ENCODE measurements at regions not wholly inside any gene's neighbourhood (a gene's known extent, or its start where the extent isn't known, plus 50 kb on each side); places are given as distances from the start of the nearest gene placed in this dataset.

DNA sequence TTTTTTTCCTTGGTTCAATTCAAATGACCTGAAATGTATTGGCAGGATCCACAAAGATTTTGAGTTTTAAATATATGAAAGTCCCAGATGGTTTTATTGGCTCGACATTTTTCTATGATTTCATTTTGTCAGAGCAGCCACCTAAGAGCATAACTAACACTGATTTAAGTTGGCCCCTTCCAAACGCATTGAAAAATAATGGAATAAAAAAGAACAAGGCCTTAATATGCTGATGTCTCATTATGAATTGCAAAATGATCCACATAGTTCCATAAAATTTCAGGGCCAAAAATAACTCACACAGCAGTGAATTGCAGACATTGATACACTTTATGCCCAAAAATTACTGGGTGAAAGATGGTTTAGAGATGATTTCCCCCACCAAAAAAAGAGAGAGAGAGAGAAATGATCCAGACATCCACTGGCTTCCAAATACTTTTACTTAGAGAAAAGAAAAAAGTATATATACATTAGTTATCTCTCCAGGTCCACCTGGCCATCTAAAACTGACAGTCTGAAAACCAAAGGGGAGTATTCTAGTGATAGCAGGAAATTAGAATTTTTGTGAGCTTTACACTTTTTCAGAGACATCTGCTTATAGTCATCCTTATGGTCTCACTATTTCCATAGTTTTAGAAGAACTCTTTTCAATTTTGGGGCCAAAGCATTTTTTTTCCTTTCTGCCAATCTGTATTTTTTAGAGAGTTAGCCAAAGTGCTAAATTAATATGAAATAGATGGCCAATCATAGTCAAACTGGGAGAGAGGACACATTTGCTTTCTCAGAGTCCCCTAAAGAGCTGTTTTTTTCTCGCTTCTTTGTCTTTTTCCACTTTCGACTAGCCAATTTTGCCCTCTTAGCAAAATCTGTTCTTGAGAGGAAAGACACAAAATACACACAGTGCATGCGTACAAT is 213.5 kb upstream of the RND3 start:
- no peak overlapping the region for H3K4me3 ChIP-seq (replicated peaks; ENCODE audit: insufficient read depth, low read length)
- DNase-seq (ENCODE audit: low read depth in 1 of 2, low spot score in 1 of 2) = no peak
- TF ChIP-seq REST (IDR thresholded peaks at IDR 0.05; ENCODE audit: insufficient replicate concordance, low read depth) (no peak), SPI1 (IDR thresholded peaks at IDR 0.05; ENCODE audit: borderline replicate concordance, low read depth) (no peak), CTCF (IDR thresholded peaks at IDR 0.05; ENCODE audit: insufficient read depth, low read length) (no peak), GABPA (IDR thresholded peaks at IDR 0.05; ENCODE audit: low read depth) (no peak), POLR2AphosphoS5 (IDR thresholded peaks at IDR 0.05; ENCODE audit: low read depth) (no peak)
- H3K27me3 ChIP-seq (ENCODE audit: insufficient read depth, poor library complexity, severe bottlenecking) = no peaks in the 10 kb centered on the region
- H3K27ac ChIP-seq (replicated peaks) = no peak overlapping the region

DNA sequence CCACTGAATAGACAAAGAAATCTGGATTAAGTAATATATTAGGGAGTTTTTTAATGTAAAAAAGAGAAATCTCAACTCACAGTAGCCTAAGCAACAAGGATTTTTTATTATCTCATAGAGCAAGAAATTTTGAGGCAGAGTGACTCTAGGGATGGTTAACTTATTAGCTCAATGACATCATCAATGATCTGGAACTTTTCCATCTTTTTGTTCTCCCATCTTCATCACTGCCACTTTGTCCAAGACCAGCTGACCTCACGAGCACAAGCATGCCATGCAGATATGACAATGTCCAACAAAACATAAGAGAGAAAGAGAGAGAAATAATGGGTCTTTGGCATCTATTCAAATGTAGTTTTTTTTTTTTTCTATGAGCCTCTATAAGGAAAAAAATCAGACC is 211.8 kb upstream of the RND3 start:
- H3K27ac ChIP-seq (replicated peaks) = no peak overlapping the region
- H3K4me3 ChIP-seq (replicated peaks; ENCODE audit: insufficient read depth, low read length) = no peak overlapping the region
- TF ChIP-seq SPI1 (IDR thresholded peaks at IDR 0.05; ENCODE audit: borderline replicate concordance, low read depth) (no peak), REST (IDR thresholded peaks at IDR 0.05; ENCODE audit: insufficient replicate concordance, low read depth) (no peak), POLR2AphosphoS5 (IDR thresholded peaks at IDR 0.05; ENCODE audit: low read depth) (no peak), CTCF (IDR thresholded peaks at IDR 0.05; ENCODE audit: insufficient read depth, low read length) (no peak), GABPA (IDR thresholded peaks at IDR 0.05; ENCODE audit: low read depth) (no peak)
- DNase-seq (ENCODE audit: low read depth in 1 of 2, low spot score in 1 of 2) = no peak
- H3K27me3 ChIP-seq (ENCODE audit: insufficient read depth, poor library complexity, severe bottlenecking) = no peaks in the 10 kb centered on the region

DNA sequence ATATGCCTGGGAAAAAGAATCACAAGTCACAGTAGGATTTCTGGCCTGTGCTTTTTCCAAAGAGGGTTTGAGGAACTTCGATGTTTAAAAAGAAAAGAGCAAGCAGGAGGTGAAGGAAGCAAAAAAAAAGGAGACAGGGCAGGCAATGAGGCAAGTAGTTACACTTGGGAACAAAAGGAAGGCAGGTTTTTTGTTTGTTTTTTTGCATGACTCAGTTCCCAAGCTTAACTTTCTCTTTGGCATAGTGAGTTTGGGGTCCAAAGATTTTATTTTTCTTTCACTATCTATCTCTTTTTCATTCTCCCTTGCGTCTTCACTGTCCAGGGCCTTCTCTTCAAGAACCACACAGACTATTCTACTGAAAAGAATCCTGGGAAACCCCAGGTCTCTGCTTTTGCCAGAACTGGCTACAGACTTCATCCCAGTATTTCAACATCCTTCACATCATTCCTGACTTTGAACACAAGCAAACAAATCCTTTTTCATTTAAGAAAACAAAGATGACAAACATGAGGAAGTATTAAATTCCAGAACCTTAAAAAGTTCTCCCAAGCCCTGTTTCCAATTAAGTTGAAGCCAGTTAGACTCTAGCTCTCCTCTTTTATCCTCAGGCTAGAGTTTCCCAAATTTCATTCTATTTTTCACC is 210.7 kb upstream of the RND3 start:
- no peak for DNase-seq (ENCODE audit: low read depth in 1 of 2, low spot score in 1 of 2)
- H3K27me3 ChIP-seq (ENCODE audit: insufficient read depth, poor library complexity, severe bottlenecking) = no peaks in the 10 kb centered on the region
- H3K27ac ChIP-seq (replicated peaks) = no peak overlapping the region

More for the DNA sequence above, 210.7 kb upstream of the RND3 start:
- no peak overlapping the region for H3K4me3 ChIP-seq (replicated peaks; ENCODE audit: insufficient read depth, low read length)
- TF ChIP-seq POLR2AphosphoS5 (IDR thresholded peaks at IDR 0.05; ENCODE audit: low read depth) (no peak), SPI1 (IDR thresholded peaks at IDR 0.05; ENCODE audit: borderline replicate concordance, low read depth) (no peak), REST (IDR thresholded peaks at IDR 0.05; ENCODE audit: insufficient replicate concordance, low read depth) (no peak), CTCF (IDR thresholded peaks at IDR 0.05; ENCODE audit: insufficient read depth, low read length) (no peak), GABPA (IDR thresholded peaks at IDR 0.05; ENCODE audit: low read depth) (no peak)
